ENCODE measurements at regions not wholly inside any gene's neighbourhood (a gene's known extent, or its start where the extent isn't known, plus 50 kb on each side); places are given as distances from the start of the nearest gene placed in this dataset.

DNA sequence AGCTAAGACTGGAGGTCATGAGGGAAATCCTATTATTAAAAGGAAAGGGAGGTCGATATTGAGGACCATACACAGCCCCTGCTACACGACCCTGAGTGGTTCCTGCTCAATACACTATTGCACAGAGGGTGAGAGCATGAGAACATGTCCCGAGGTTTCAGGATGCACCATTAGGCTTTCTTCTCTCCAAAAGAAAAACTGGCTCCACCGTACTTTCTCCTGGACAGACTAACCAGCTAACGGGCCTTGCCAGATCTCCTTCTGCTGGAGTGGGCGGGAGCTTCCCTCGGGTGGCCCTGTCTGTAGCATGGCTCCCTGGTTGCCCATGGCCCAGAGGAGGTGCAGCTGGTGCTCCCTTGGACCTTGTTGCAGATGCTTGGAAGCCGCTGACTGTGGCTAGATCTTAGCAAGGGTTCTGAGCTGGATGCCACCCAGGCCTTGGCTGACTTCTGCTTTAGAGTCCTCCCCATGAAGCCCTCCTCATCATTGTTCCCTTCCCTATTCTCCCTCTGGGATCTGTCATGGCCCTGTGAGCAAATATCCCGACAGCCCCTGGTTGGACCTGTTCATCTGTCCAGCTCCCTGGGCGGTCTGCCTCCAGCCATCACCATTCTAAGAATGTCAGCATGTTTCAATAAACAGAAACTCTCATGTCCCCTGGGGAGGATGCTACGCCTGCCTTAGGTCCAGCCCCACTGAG is 52.9 kb upstream of the SHH start:
- no peak overlapping the region for H3K27ac ChIP-seq
- intact Hi-C loops (cut with DNase I): no loop called here
- no peak for DNase-seq
- H3K9me3 ChIP-seq: no peaks in the 10 kb centered on the region
- peaks cover 0 to 55% (median 27%) of the 10 kb centered on the region in 7 donors for H3K27me3 ChIP-seq
- peaks cover 0 to 15% (median 6%) of the 10 kb centered on the region in 9 donors for H3K4me1 ChIP-seq
- no peak overlapping the region for H3K4me3 ChIP-seq
- ATAC-seq: no peak
- TF ChIP-seq, protein P1, sequence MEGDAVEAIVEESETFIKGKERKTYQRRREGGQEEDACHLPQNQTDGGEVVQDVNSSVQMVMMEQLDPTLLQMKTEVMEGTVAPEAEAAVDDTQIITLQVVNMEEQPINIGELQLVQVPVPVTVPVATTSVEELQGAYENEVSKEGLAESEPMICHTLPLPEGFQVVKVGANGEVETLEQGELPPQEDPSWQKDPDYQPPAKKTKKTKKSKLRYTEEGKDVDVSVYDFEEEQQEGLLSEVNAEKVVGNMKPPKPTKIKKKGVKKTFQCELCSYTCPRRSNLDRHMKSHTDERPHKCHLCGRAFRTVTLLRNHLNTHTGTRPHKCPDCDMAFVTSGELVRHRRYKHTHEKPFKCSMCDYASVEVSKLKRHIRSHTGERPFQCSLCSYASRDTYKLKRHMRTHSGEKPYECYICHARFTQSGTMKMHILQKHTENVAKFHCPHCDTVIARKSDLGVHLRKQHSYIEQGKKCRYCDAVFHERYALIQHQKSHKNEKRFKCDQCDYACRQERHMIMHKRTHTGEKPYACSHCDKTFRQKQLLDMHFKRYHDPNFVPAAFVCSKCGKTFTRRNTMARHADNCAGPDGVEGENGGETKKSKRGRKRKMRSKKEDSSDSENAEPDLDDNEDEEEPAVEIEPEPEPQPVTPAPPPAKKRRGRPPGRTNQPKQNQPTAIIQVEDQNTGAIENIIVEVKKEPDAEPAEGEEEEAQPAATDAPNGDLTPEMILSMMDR (IDR thresholded peaks at IDR 0.05): no peak
- WGBS, 2 donors: 74 to 76% methylated on average over 11 of the region's 11 CpGs
- no peaks in the 10 kb centered on the region for H3K36me3 ChIP-seq

DNA sequence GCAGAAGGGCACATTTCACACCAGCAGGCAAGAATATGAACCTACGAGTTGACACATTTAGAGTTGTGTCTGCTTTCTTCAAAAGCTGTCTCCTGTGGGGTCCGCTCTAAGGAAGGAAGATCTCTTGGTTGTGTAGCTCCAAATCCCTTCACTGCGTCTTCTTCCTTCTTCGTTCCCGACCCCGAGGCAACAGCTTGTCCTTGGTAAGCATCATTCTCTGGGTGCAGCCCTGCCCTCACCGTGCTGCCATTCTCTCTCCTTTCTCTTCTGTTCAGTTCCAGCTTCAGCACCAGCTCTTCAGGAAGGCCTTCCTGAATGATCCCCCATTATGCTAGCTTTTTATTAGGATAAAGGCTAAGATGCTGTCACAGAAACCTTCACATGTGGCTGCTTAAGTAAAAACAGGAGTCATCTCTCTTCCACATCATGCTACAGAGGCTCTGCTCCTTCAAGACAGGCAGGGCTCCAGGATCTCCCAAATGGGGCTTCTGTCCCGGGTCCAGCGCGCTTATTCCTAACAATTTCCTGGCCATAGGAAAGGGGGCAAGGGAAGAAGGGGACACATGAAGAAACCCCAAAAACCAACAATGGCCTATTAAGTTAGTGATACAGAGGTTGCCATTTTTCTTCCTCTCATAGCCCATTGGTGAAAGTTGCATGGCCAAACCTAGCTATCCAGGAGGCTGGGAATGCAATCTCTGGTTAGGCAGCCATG is 52.2 kb upstream of the SHH start:
- peaks cover 0 to 55% (median 27%) of the 10 kb centered on the region in 7 donors for H3K27me3 ChIP-seq
- WGBS, 2 donors: 80 to 85% methylated on average over 10 of the region's 10 CpGs
- intact Hi-C loops (cut with DNase I): no loop called here
- TF ChIP-seq, protein P1 (IDR thresholded peaks at IDR 0.05): no peak
- no peaks in the 10 kb centered on the region for H3K9me3 ChIP-seq
- H3K4me1 ChIP-seq: peaks cover 0 to 15% (median 6%) of the 10 kb centered on the region in 9 donors
- no peak for ATAC-seq
- H3K36me3 ChIP-seq: no peaks in the 10 kb centered on the region
- no peak overlapping the region for H3K27ac ChIP-seq
- H3K4me3 ChIP-seq: no peak overlapping the region
- DNase-seq: no peak

DNA sequence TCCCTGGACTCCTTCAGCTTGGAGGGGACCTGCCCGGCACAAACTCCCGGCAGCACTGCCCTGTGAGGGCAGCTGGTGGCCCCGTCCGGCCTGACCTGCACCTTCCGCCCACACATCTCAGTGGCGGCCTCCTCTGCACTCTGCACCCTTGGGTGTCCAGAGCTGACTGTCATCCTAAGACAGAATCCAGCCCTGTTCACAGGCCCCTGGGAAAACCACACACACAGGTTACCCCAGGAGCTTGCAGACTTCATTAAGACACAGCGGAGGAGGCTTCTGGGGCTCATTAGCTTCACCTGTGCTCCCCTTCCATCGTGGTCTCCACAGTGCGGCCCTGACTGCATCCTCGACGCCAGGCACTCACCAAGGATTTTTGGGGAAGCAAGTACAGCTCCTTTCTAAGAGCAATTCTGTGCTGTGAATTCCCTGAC is 51.5 kb upstream of the SHH start:
- Histone ChIP-seq H3K36me3 (no peaks in the 10 kb centered on the region), H3K4me1 (peaks cover 0 to 15% (median 6%) of the 10 kb centered on the region in 9 donors), H3K27me3 (peaks cover 0 to 58% (median 28%) of the 10 kb centered on the region in 7 donors), H3K4me3 (no peak overlapping the region), H3K9me3 (no peaks in the 10 kb centered on the region), H3K27ac (no peak overlapping the region)
- ATAC-seq (no peak), DNase-seq (no peak)
- 80 to 83% methylated on average over 11 of the region's 11 CpGs for WGBS, 2 donors
- TF ChIP-seq, protein P1 (IDR thresholded peaks at IDR 0.05): no peak
- intact Hi-C loops (cut with DNase I): no loop called here

DNA sequence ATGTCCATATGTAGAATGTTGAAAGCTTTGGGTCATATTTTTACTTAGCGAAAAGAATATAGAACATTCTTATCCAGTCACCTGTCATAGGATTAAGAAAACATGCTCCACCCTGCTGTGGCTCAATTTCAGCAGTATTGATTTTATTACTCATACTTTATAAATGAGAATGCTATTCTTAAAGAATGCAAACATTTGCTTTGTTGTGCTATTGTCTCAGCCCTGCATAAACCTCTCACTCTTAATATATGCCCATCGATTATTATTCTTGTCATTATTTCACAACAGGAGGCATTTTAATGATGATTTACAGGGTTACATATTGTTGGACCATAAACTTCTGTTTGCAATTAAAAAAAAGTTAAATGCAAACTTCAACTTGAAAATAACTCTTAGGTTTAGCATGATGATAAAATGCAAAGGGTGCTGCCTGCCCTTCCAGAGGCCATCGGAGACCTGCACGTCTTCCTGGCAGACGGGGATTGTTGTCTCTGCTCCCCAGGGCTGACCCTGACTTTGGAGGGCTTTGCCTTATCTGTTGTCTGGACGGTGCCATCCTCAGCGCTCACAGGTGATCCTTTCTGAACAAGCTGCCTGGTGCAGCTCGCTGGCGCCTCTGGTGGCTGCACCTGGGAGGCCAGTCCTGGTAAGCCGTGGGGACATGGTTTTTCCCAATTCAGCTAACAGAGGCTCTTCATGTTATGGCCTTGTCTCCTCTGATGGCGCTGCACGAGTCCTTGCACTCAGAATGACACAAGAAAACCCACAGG is 50.0 kb upstream of the SHH start:
- TF ChIP-seq, protein P1 (IDR thresholded peaks at IDR 0.05): no peak
- 77 to 78% methylated on average over 12 of the region's 12 CpGs for WGBS, 2 donors
- peaks cover 0 to 50% (median 20%) of the 10 kb centered on the region in 7 donors for H3K27me3 ChIP-seq

More for the DNA sequence above, 50.0 kb upstream of the SHH start:
- H3K27ac ChIP-seq: no peak overlapping the region
- no peaks in the 10 kb centered on the region for H3K9me3 ChIP-seq
- H3K4me1 ChIP-seq: peaks cover 0 to 15% (median 6%) of the 10 kb centered on the region in 9 donors
- intact Hi-C loops (cut with DNase I): no loop called here
- H3K4me3 ChIP-seq: no peak overlapping the region
- H3K36me3 ChIP-seq: no peaks in the 10 kb centered on the region
- ATAC-seq: no peak
- no peak for DNase-seq

All from heart right ventricle (tissue), 16 donors.